ENCODE measurements at regions not wholly inside any gene's neighbourhood (a gene's known extent, or its start where the extent isn't known, plus 50 kb on each side); places are given as distances from the start of the nearest gene placed in this dataset.
"Not testable (repeated sequence)": the region's sequence is repeated elsewhere in the genome, so short reads cannot be mapped to it uniquely, and the experiment has no call there.

- no peaks in the 10 kb centered on the region for H3K27me3 ChIP-seq (ENCODE audit: insufficient read depth)
- H3K9ac ChIP-seq = no peak overlapping the region
- H3K9me2 ChIP-seq = no peaks in the 10 kb centered on the region
- no peak overlapping the region for H3K4me2 ChIP-seq
- 14% methylated on average over 4 of the region's 4 CpGs for WGBS (ENCODE audit: low lambda C conversion rate)
- no peak overlapping the region for H2AFZ ChIP-seq (ENCODE audit: low read depth)
- H4K20me1 ChIP-seq (ENCODE audit: insufficient read depth) = no peaks in the 10 kb centered on the region
- no peaks in the 10 kb centered on the region for H3K79me2 ChIP-seq (ENCODE audit: insufficient read depth)
- no peaks in the 10 kb centered on the region for H3K36me3 ChIP-seq (replicated peaks in 1 of 2; ENCODE audit: control insufficient read depth in 1 of 2, insufficient read depth in 2 of 2, low read length in 1 of 2)
- POLR2A ChIA-PET = no interaction called here
- no peak for DNase-seq
- H3K9me3 ChIP-seq = no peaks in the 10 kb centered on the region
- H3F3A ChIP-seq (replicated peaks; ENCODE audit: insufficient read depth) = no peaks in the 10 kb centered on the region
- TF ChIP-seq TEAD4 (IDR thresholded peaks at IDR 0.05; ENCODE audit: borderline replicate concordance, insufficient read depth) = no peak
- TF ChIP-seq USF1 (IDR thresholded peaks at IDR 0.05; ENCODE audit: borderline replicate concordance, low read depth) = no peak
- TF ChIP-seq CHD2 (IDR thresholded peaks at IDR 0.05; ENCODE audit: low read length, partially characterized antibody) = no peak
- no peak for TF ChIP-seq NRF1 (IDR thresholded peaks at IDR 0.05; ENCODE audit: low read depth, low read length)
- H3K27ac ChIP-seq (ENCODE audit: low read depth in 2 of 2, low read length in 1 of 2) = no peak overlapping the region
- no peak overlapping the region for H3K4me3 ChIP-seq (ENCODE audit: low read depth in 2 of 2, low read length in 1 of 2)
- CTCF ChIA-PET = interaction anchor here (0.8 to 2.1 kb wide), 2 partner anchors 11 to 268 kb away, joined by 3 to 22 read pairs; no protein-coding TSS in a partner anchor
- H3K4me1 ChIP-seq (ENCODE audit: control insufficient read depth in 1 of 2, insufficient read depth in 2 of 2, low read depth in 1 of 2, low read length in 1 of 2) = no peaks in the 10 kb centered on the region
Observed at GRCh38 chr12:13523536-13524307, 327.2 kb downstream of the EMP1 start.

- H3K36me3 ChIP-seq (replicated peaks in 1 of 2; ENCODE audit: control insufficient read depth in 1 of 2, insufficient read depth in 2 of 2, low read length in 1 of 2); H4K20me1 ChIP-seq (ENCODE audit: insufficient read depth); DNase-seq; H3F3A ChIP-seq (replicated peaks; ENCODE audit: insufficient read depth); POLR2A ChIA-PET; CTCF ChIA-PET; H3K27ac ChIP-seq (ENCODE audit: low read depth in 2 of 2, low read length in 1 of 2); H3K4me3 ChIP-seq (ENCODE audit: low read depth in 2 of 2, low read length in 1 of 2); H3K9ac ChIP-seq; H3K9me3 ChIP-seq; H3K79me2 ChIP-seq (ENCODE audit: insufficient read depth); H3K4me2 ChIP-seq; H3K9me2 ChIP-seq; H3K27me3 ChIP-seq (ENCODE audit: insufficient read depth); H3K4me1 ChIP-seq (ENCODE audit: control insufficient read depth in 1 of 2, insufficient read depth in 2 of 2, low read depth in 1 of 2, low read length in 1 of 2); H2AFZ ChIP-seq (ENCODE audit: low read depth): not testable (repeated sequence)
- WGBS (ENCODE audit: low lambda C conversion rate) = 4% methylated on average over 4 of the region's 4 CpGs
Observed at GRCh38 chr12:13518034-13518433, 321.5 kb downstream of the EMP1 start.

GRCh38 chr12:13509740-13510139, 313.2 kb downstream of the EMP1 start:
- H3K27me3 ChIP-seq (ENCODE audit: insufficient read depth) = no peaks in the 10 kb centered on the region
- no peak for DNase-seq
- no peaks in the 10 kb centered on the region for H3K79me2 ChIP-seq (ENCODE audit: insufficient read depth)
- ChIA-PET POLR2A (no interaction called here), CTCF (interaction anchor here (0.7 kb wide), 1 partner anchor 25 kb away, joined by 3 read pairs; no protein-coding TSS in a partner anchor)
- H3K4me2 ChIP-seq = no peak overlapping the region
- no peaks in the 10 kb centered on the region for H3K36me3 ChIP-seq (replicated peaks in 1 of 2; ENCODE audit: control insufficient read depth in 1 of 2, insufficient read depth in 2 of 2, low read length in 1 of 2)
- no peak overlapping the region for H3K4me3 ChIP-seq (ENCODE audit: low read depth in 2 of 2, low read length in 1 of 2)
- H3F3A ChIP-seq (replicated peaks; ENCODE audit: insufficient read depth) = no peaks in the 10 kb centered on the region
- H4K20me1 ChIP-seq (ENCODE audit: insufficient read depth) = no peaks in the 10 kb centered on the region
- H3K9ac ChIP-seq = no peak overlapping the region
- H3K27ac ChIP-seq (ENCODE audit: low read depth in 2 of 2, low read length in 1 of 2) = no peak overlapping the region
- no peaks in the 10 kb centered on the region for H3K9me3 ChIP-seq
- TF ChIP-seq SMC3 (IDR thresholded peaks at IDR 0.05; ENCODE audit: low read depth, low read length) = no peak
- no peak overlapping the region for H2AFZ ChIP-seq (ENCODE audit: low read depth)
- H3K9me2 ChIP-seq = no peaks in the 10 kb centered on the region
- H3K4me1 ChIP-seq (ENCODE audit: control insufficient read depth in 1 of 2, insufficient read depth in 2 of 2, low read depth in 1 of 2, low read length in 1 of 2) = no peaks in the 10 kb centered on the region

All from SK-N-SH (cell line).